Esophagus squamous epithelium (tissue), 5 donors: ENCODE measurements at regions not wholly inside any gene's neighbourhood (a gene's known extent, or its start where the extent isn't known, plus 50 kb on each side); places are given as distances from the start of the nearest gene placed in this dataset.

Source experiments
- DNase-seq: peaks from one replicate; lab custom pipeline; 2025; lab: John Stamatoyannopoulos, UW
- H3K27ac ChIP-seq, 4 donors: fragments of 200-600 bp; sonication (generic); one replicate each; pipeline ENCODE4 v1.5.1; 2016 to 2019; ENCODE audit warnings: mild to moderate bottlenecking in 1 of 4
- H3K27me3 ChIP-seq, 4 donors: fragments of 200-600 bp; sonication (generic); 1 replicate in 3 of 4; 2 replicates in 1 of 4; pipeline versions ENCODE4 v1.5.1 to v1.6.0; 2017 to 2021; ENCODE audit warnings: antibody characterized with exemption in 1 of 4
- H3K36me3 ChIP-seq, 3 donors: fragments of 200-600 bp; sonication (generic); one replicate each; pipeline ENCODE4 v1.5.1; 2016 to 2019
- H3K4me1 ChIP-seq, 3 donors: fragments of 200-600 bp; sonication (generic); one replicate each; pipeline ENCODE4 v1.5.1; 2017 to 2019
- H3K4me3 ChIP-seq, 4 donors: fragments of 200-600 bp; sonication (generic); 1 replicate in 3 of 4; 2 replicates in 1 of 4; pipeline ENCODE4 v1.5.1; 2016 to 2019; ENCODE audit warnings: mild to moderate bottlenecking in 2 of 4, moderate library complexity in 1 of 4
- H3K9me3 ChIP-seq, 3 donors: fragments of 200-600 bp; sonication (generic); one replicate each; pipeline ENCODE4 v1.5.1; 2016 to 2019
- POLR2A ChIP-seq, 4 donors: fragments of 450-650 bp; IDR thresholded peaks; one replicate each; pipeline ENCODE4 v1.6.1; 2017; ENCODE audit warnings: antibody characterized with exemption in 4 of 4, mild to moderate bottlenecking in 4 of 4, moderate library complexity in 3 of 4
- WGBS, 2 donors: methylation state at CpG; one replicate each; pipeline ENCODE4 v1.1.5; 2018; 5-methylcytosine and 5-hydroxymethylcytosine counted together
- intact Hi-C: fragments of 100-400 bp; cut with DNase I; formaldehyde crosslinking; loops from one replicate; pipeline ENCODE4 v1.15.0; 2022
- TF ChIP-seq, protein P1 (sequence below), 6 experiments: fragments of 450-650 bp in 4 of 6; fragments of 200-600 bp in 2 of 6; sonication (generic) in 2 of 6; IDR thresholded peaks; one replicate each; pipeline ENCODE4 v1.5.1; 2016 to 2019; ENCODE audit warnings: antibody characterized with exemption in 6 of 6, mild to moderate bottlenecking in 4 of 6, moderate library complexity in 4 of 6
- donor health status: DM: yes; HTN: yes; CAD: no.

GRCh38 chr7:89928451-89928850 lies 225.8 kb upstream of the STEAP1 start:
- no peak overlapping the region for H3K4me3 ChIP-seq
- WGBS, 2 donors = 88 to 92% methylated on average over 1 of the region's 1 CpG
- TF ChIP-seq, protein P1, sequence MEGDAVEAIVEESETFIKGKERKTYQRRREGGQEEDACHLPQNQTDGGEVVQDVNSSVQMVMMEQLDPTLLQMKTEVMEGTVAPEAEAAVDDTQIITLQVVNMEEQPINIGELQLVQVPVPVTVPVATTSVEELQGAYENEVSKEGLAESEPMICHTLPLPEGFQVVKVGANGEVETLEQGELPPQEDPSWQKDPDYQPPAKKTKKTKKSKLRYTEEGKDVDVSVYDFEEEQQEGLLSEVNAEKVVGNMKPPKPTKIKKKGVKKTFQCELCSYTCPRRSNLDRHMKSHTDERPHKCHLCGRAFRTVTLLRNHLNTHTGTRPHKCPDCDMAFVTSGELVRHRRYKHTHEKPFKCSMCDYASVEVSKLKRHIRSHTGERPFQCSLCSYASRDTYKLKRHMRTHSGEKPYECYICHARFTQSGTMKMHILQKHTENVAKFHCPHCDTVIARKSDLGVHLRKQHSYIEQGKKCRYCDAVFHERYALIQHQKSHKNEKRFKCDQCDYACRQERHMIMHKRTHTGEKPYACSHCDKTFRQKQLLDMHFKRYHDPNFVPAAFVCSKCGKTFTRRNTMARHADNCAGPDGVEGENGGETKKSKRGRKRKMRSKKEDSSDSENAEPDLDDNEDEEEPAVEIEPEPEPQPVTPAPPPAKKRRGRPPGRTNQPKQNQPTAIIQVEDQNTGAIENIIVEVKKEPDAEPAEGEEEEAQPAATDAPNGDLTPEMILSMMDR (IDR thresholded peaks at IDR 0.05) = no peak
- TF ChIP-seq POLR2A (IDR thresholded peaks at IDR 0.05) = no peak
- H3K4me1 ChIP-seq = no peaks in the 10 kb centered on the region
- DNase-seq = no peak
- no peaks in the 10 kb centered on the region for H3K9me3 ChIP-seq
- intact Hi-C loops = no loop called here
- H3K27me3 ChIP-seq = no peaks in the 10 kb centered on the region
- no peak overlapping the region for H3K27ac ChIP-seq
- no peaks in the 10 kb centered on the region for H3K36me3 ChIP-seq

DNA sequence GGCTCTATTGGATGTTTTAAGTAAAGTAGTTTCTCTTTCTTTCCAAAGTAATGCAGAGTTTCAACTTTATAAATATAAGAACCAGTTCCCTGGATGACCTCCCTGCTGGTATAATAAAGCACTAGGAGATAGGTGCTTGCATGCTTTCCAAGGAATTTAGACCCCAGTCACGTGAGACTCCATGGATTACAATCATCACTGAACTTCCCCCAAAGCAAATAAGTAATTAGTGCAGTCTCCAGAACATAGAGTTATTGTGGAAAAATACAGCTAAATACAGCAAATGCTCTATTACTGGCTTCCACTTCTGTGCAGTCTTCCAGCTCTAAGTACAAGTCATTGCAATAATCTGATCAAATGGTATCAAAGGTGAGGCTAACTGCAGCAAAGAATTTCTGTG lies 220.2 kb upstream of the STEAP1 start:
- H3K4me1 ChIP-seq = no peaks in the 10 kb centered on the region
- H3K9me3 ChIP-seq = peaks cover 0 to 5% (median 0%) of the 10 kb centered on the region in 3 donors
- H3K36me3 ChIP-seq = no peaks in the 10 kb centered on the region
- H3K27ac ChIP-seq = no peak overlapping the region
- H3K4me3 ChIP-seq = no peak overlapping the region
- no peak for DNase-seq
- no peaks in the 10 kb centered on the region for H3K27me3 ChIP-seq
- intact Hi-C loops = no loop called here
- 10 to 33% methylated on average over 1 of the region's 1 CpG for WGBS, 2 donors
- TF ChIP-seq, protein P1 (IDR thresholded peaks at IDR 0.05) = no peak
- no peak for TF ChIP-seq POLR2A (IDR thresholded peaks at IDR 0.05)

DNA sequence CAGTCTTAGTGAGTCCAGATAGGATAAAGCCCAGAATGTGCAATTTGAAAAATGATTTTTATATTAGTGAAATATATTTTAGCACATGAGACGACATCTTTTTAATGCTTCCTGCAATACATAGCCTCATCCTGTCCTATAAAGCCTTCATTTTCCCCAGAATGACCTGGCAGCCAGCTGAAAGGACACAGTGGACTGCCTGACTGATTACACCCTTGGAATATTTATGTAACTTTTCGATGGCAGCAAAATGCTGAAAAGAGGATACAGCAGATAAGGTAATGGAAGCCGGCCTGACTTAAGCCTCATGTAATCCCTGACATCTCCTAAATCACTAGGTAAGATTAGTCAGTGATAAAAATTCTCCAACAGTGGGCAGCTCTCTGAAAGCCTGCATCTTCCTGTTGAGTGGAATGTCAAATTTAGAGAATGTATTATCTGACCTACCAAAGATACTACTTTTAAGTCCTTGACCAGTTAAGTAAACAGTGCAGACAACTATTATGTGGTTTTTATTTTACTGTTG lies 210.7 kb upstream of the STEAP1 start:
- no peaks in the 10 kb centered on the region for H3K27me3 ChIP-seq
- intact Hi-C loops = no loop called here
- peaks cover 0 to 3% (median 0%) of the 10 kb centered on the region in 3 donors for H3K9me3 ChIP-seq
- no peak overlapping the region for H3K27ac ChIP-seq
- 32 to 37% methylated on average over 3 of the region's 3 CpGs for WGBS, 2 donors
- no peak overlapping the region for H3K4me3 ChIP-seq
- no peaks in the 10 kb centered on the region for H3K36me3 ChIP-seq
- TF ChIP-seq, protein P1 (IDR thresholded peaks at IDR 0.05) = no peak
- TF ChIP-seq POLR2A (IDR thresholded peaks at IDR 0.05) = no peak
- H3K4me1 ChIP-seq = no peaks in the 10 kb centered on the region
- no peak for DNase-seq

DNA sequence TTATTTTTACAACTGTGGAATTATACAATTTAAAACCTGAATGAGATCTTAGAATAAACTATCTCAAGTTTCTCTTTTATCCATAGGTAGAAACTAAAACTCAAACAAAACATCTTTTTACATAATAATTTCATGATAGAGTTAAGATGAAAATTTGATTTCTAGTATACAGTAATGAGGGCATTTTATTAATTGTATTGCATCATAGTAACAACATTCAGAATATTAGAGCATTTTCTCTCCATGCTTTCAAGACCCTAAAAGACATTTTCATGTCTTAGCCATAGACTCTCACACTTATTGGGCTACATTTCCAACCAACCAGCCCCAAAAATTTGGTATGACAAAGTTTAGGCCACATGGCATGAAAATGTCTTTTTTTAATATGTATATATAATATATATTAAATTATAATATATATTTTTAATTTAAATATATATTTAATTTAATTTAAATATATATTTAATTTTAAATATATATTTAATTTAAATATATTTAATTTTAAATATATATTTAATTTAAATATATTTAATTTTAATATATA lies 195.7 kb upstream of the STEAP1 start:
- no peaks in the 10 kb centered on the region for H3K4me1 ChIP-seq
- TF ChIP-seq, protein P1 (IDR thresholded peaks at IDR 0.05) = no peak
- TF ChIP-seq POLR2A (IDR thresholded peaks at IDR 0.05) = no peak

GRCh38 chr7:89966067-89966664 lies 188.1 kb upstream of the STEAP1 start:
- no peak for TF ChIP-seq POLR2A (IDR thresholded peaks at IDR 0.05)
- TF ChIP-seq, protein P1 (IDR thresholded peaks at IDR 0.05) = no peak
- intact Hi-C loops = no loop called here
- 43 to 48% methylated on average over 4 of the region's 4 CpGs for WGBS, 2 donors
- DNase-seq = no peak
- Histone ChIP-seq H3K4me1 (no peaks in the 10 kb centered on the region), H3K27ac (no peak overlapping the region), H3K4me3 (no peak overlapping the region), H3K9me3 (no peaks in the 10 kb centered on the region), H3K36me3 (no peaks in the 10 kb centered on the region), H3K27me3 (no peaks in the 10 kb centered on the region)

More for the DNA sequence above, 195.7 kb upstream of the STEAP1 start:
- intact Hi-C loops = no loop called here
- H3K9me3 ChIP-seq = no peaks in the 10 kb centered on the region
- no peak overlapping the region for H3K27ac ChIP-seq
- no peaks in the 10 kb centered on the region for H3K36me3 ChIP-seq
- DNase-seq = no peak
- H3K27me3 ChIP-seq = no peaks in the 10 kb centered on the region
- no peak overlapping the region for H3K4me3 ChIP-seq
